GM15510 (cell line): ENCODE measurements at regions not wholly inside any gene's neighbourhood (a gene's known extent, or its start where the extent isn't known, plus 50 kb on each side); places are given as distances from the start of the nearest gene placed in this dataset.

ENCODE experiments used
- POLR2A ChIP-seq: IDR thresholded peaks from 3 replicates; pipeline ENCODE4 v1.6.1; 2011; ENCODE audit warnings: borderline replicate concordance; ENCODE audit not compliant: insufficient read length; ENCODE audit errors: extremely low read depth

- TF ChIP-seq POLR2A: no peak
These were observed 437.5 kb downstream of the KLF12 start for GRCh38 chr13:73696713-73697112.

- TF ChIP-seq POLR2A: no peak
These were observed 437.9 kb downstream of the KLF12 start for GRCh38 chr13:73696271-73696670.

GRCh38 chr13:73695325-73695724 lies 438.9 kb downstream of the KLF12 start:
- no peak for TF ChIP-seq POLR2A

- TF ChIP-seq POLR2A: no peak
These were observed 441.0 kb downstream of the KLF12 start for GRCh38 chr13:73693215-73693614.

- no peak for TF ChIP-seq POLR2A
These were observed 442.3 kb downstream of the KLF12 start for GRCh38 chr13:73691891-73692290.

- no peak for TF ChIP-seq POLR2A
These were observed 446.3 kb downstream of the KLF12 start for GRCh38 chr13:73687929-73688328.

- no peak for TF ChIP-seq POLR2A
These were observed 447.1 kb downstream of the KLF12 start for GRCh38 chr13:73687087-73687486.

GRCh38 chr13:73684750-73685149 lies 449.5 kb downstream of the KLF12 start:
- TF ChIP-seq POLR2A: no peak

GRCh38 chr13:73684286-73684685 lies 449.9 kb downstream of the KLF12 start:
- TF ChIP-seq POLR2A: no peak

GRCh38 chr13:73683746-73684145 lies 450.5 kb downstream of the KLF12 start:
- no peak for TF ChIP-seq POLR2A

GRCh38 chr13:73681779-73682178 lies 452.4 kb downstream of the KLF12 start:
- TF ChIP-seq POLR2A: no peak

- TF ChIP-seq POLR2A: no peak
These were observed 453.2 kb downstream of the KLF12 start for GRCh38 chr13:73681015-73681414.

- TF ChIP-seq POLR2A: no peak
These were observed 457.1 kb downstream of the KLF12 start for GRCh38 chr13:73677048-73677601.

- TF ChIP-seq POLR2A: no peak
These were observed 457.6 kb downstream of the KLF12 start for GRCh38 chr13:73676550-73677047.

- no peak for TF ChIP-seq POLR2A
These were observed 458.4 kb downstream of the KLF12 start for GRCh38 chr13:73675821-73676220.

GRCh38 chr13:73674570-73674969 lies 459.6 kb downstream of the KLF12 start:
- TF ChIP-seq POLR2A: no peak

GRCh38 chr13:73673931-73674330 lies 460.3 kb downstream of the KLF12 start:
- no peak for TF ChIP-seq POLR2A
